GM20000 (cell line): ENCODE measurements at regions not wholly inside any gene's neighbourhood (a gene's known extent, or its start where the extent isn't known, plus 50 kb on each side); places are given as distances from the start of the nearest gene placed in this dataset.
A peak's percentile ranks its signal among the peaks of the same experiment; 100 is the strongest.

ENCODE experiments used
- DNase-seq: peaks from one replicate; pipeline ENCODE4 v3.0.0; 2012; ENCODE audit warnings: low spot score
- CTCF ChIP-seq: IDR thresholded peaks from 2 replicates; pipeline ENCODE4 v1.5.1; 2012; ENCODE audit warnings: mild to moderate bottlenecking, control low read depth; ENCODE audit errors: extremely low read depth, missing control alignments

GRCh38 chr14:58805605-58806409 is 168.0 kb downstream of the DACT1 start:
- no peak for DNase-seq
- TF ChIP-seq CTCF: no peak

- no peak for DNase-seq
- TF ChIP-seq CTCF: no peak
Measured at GRCh38 chr14:58807191-58807590, 169.4 kb downstream of the DACT1 start.

GRCh38 chr14:58808828-58809227 is 171.1 kb downstream of the DACT1 start:
- no peak for TF ChIP-seq CTCF
- DNase-seq: no peak

GRCh38 chr14:58809520-58809919 is 171.8 kb downstream of the DACT1 start:
- no peak for TF ChIP-seq CTCF
- DNase-seq: no peak

GRCh38 chr14:58812050-58812910 is 174.5 kb downstream of the DACT1 start:
- peak; percentile 35 for DNase-seq

GRCh38 chr14:58813745-58814144 is 176.0 kb downstream of the DACT1 start:
- no peak for TF ChIP-seq CTCF

More at GRCh38 chr14:58812050-58812910, 174.5 kb downstream of the DACT1 start:
- no peak for TF ChIP-seq CTCF

GRCh38 chr14:58814466-58814865 is 176.7 kb downstream of the DACT1 start:
- no peak for DNase-seq
- no peak for TF ChIP-seq CTCF

More at GRCh38 chr14:58813745-58814144, 176.0 kb downstream of the DACT1 start:
- no peak for DNase-seq
